OCI-LY7 (cell line): ENCODE measurements at regions not wholly inside any gene's neighbourhood (a gene's known extent, or its start where the extent isn't known, plus 50 kb on each side); places are given as distances from the start of the nearest gene placed in this dataset.

Experiments
- BruUV-seq: library from RNA; stranded (reverse); fragments of 400-500 nt; replicated peaks from 2 replicates; lab custom pipeline; 2021; lab: Mats Ljungman, UMichigan
- CTCF ChIA-PET: fragments of 300-600 bp; sonication (Branson Sonifier 250); formaldehyde crosslinking; loops from one replicate; lab custom pipeline; 2022; ENCODE audit warnings: antibody characterized with exemption; ENCODE audit not compliant: unreplicated experiment; lab: Charles Lee
- POLR2A ChIA-PET: fragments of 300-600 bp; sonication (Branson Sonifier 250); formaldehyde crosslinking; loops from one replicate; lab custom pipeline; 2022; ENCODE audit warnings: antibody characterized with exemption; lab: Charles Lee
- DNase-seq: peaks from one replicate; pipeline ENCODE4 v3.0.0-alpha.2; 2015; ENCODE audit warnings: low spot score
- H2AFZ ChIP-seq: fragments of 200-600 bp; sonication (generic), shearing (Covaris generic); 2 replicates; pipeline ENCODE4 v1.6.1; 2014; ENCODE audit warnings: mild to moderate bottlenecking, antibody characterized with exemption, low read length, moderate library complexity
- H3K27ac ChIP-seq: fragments of 200-600 bp; sonication (generic); 2 replicates; pipeline ENCODE4 v1.5.1; 2014; ENCODE audit warnings: mixed run types, low read depth, mild to moderate bottlenecking, moderate library complexity, low read length, inconsistent platforms; ENCODE audit not compliant: poor library complexity, severe bottlenecking
- H3K36me3 ChIP-seq: fragments of 200-600 bp; sonication (generic); 2 replicates; pipeline ENCODE4 v1.6.1; 2014; ENCODE audit warnings: mild to moderate bottlenecking, antibody characterized with exemption, low read length, moderate library complexity, mixed read lengths; ENCODE audit not compliant: insufficient read depth
- H3K4me1 ChIP-seq: fragments of 200-600 bp; sonication (generic); 2 replicates; pipeline ENCODE4 v1.5.1; 2014; ENCODE audit warnings: mild to moderate bottlenecking, low read length; ENCODE audit not compliant: insufficient read depth, poor library complexity, severe bottlenecking
- H3K4me2 ChIP-seq: fragments of 200-600 bp; sonication (generic); 2 replicates; pipeline ENCODE4 v1.6.1; 2014; ENCODE audit warnings: mild to moderate bottlenecking, low read length
- H3K4me3 ChIP-seq: fragments of 200-600 bp; sonication (generic); 2 replicates; pipeline ENCODE4 v1.5.1; 2014; ENCODE audit warnings: mild to moderate bottlenecking, low read depth, low read length; ENCODE audit not compliant: poor library complexity, severe bottlenecking
- H3K79me2 ChIP-seq: fragments of 200-600 bp; sonication (generic); 2 replicates; pipeline ENCODE4 v1.6.1; 2016; ENCODE audit warnings: low read depth, mild to moderate bottlenecking, low read length, moderate library complexity, mixed read lengths; ENCODE audit not compliant: insufficient read depth
- H3K9me2 ChIP-seq: fragments of 200-600 bp; sonication (generic); 2 replicates; pipeline ENCODE4 v1.6.1; 2016; ENCODE audit warnings: mild to moderate bottlenecking, low read length, mixed read lengths; ENCODE audit not compliant: insufficient read depth
- H3K9me3 ChIP-seq: fragments of 200-600 bp; sonication (generic); 2 replicates; pipeline ENCODE4 v1.6.1; 2014; ENCODE audit warnings: mild to moderate bottlenecking, mixed run types, low read length, mixed read lengths
- H4K20me1 ChIP-seq: fragments of 200-600 bp; sonication (generic); 2 replicates; pipeline ENCODE4 v1.6.1; 2014; ENCODE audit warnings: mild to moderate bottlenecking, antibody characterized with exemption, low read length, moderate library complexity, mixed read lengths; ENCODE audit not compliant: insufficient read depth
- EZH2phosphoT487 ChIP-seq: fragments of 200-600 bp; sonication (generic); IDR thresholded peaks from 2 replicates; pipeline ENCODE4 v1.6.1; 2018; ENCODE audit warnings: low read depth, borderline replicate concordance, mild to moderate bottlenecking, mixed run types, antibody characterized with exemption, low read length, moderate library complexity, mixed read lengths
- intact Hi-C: fragments of 100-400 bp; cut with micrococcal nuclease; formaldehyde crosslinking; loops from one replicate; pipeline ENCODE4 v1.10.0; 2022; ENCODE audit not compliant: unreplicated experiment
- TF ChIP-seq, protein P1 (sequence below): fragments of 200-600 bp; sonication (generic); conservative IDR thresholded peaks from 2 replicates; pipeline ENCODE4 v1.5.1; 2014; ENCODE audit warnings: mild to moderate bottlenecking, antibody characterized with exemption, low read length, moderate library complexity, mixed read lengths

DNA sequence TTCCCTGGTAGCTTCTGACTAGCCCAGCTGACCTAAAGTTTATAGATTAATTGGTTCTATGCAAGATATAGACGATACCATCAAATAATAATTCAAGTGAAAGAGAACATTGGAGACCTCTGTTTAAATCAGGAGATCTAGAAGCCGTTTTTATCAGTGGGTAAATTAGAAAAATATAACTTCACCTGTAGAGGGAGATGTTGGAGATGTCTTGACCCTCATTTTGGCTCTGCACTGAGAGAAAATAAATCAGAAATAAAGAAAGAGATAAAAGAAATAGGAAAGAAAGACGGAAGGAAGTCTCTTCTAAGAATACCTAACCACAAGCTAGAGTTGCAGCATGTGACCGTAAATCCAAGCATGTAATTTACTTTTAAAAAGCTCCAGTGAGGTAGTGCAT is 684.5 kb downstream of the C12orf50 start:
- Histone ChIP-seq H2AFZ (no peak overlapping the region), H3K9me2 (no peaks in the 10 kb centered on the region), H3K27ac (no peak overlapping the region), H3K4me1 (no peaks in the 10 kb centered on the region), H3K79me2 (no peaks in the 10 kb centered on the region), H3K4me3 (no peak overlapping the region), H3K9me3 (no peaks in the 10 kb centered on the region), H4K20me1 (no peaks in the 10 kb centered on the region), H3K4me2 (no peak overlapping the region), H3K36me3 (no peaks in the 10 kb centered on the region)
- ChIA-PET POLR2A (interaction anchor here (0.8 to 1.3 kb wide), 2 partner anchors 12 to 19 kb away, joined by 3 read pairs; no protein-coding TSS in a partner anchor), CTCF (no interaction called here)
- no peak for DNase-seq
- no TSS peak for BruUV-seq
- intact Hi-C loops: no loop called here
- TF ChIP-seq EZH2phosphoT487: no peak
- TF ChIP-seq, protein P1, sequence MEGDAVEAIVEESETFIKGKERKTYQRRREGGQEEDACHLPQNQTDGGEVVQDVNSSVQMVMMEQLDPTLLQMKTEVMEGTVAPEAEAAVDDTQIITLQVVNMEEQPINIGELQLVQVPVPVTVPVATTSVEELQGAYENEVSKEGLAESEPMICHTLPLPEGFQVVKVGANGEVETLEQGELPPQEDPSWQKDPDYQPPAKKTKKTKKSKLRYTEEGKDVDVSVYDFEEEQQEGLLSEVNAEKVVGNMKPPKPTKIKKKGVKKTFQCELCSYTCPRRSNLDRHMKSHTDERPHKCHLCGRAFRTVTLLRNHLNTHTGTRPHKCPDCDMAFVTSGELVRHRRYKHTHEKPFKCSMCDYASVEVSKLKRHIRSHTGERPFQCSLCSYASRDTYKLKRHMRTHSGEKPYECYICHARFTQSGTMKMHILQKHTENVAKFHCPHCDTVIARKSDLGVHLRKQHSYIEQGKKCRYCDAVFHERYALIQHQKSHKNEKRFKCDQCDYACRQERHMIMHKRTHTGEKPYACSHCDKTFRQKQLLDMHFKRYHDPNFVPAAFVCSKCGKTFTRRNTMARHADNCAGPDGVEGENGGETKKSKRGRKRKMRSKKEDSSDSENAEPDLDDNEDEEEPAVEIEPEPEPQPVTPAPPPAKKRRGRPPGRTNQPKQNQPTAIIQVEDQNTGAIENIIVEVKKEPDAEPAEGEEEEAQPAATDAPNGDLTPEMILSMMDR: peak; percentile 28; the same call in 1 of the 2 replicates

DNA sequence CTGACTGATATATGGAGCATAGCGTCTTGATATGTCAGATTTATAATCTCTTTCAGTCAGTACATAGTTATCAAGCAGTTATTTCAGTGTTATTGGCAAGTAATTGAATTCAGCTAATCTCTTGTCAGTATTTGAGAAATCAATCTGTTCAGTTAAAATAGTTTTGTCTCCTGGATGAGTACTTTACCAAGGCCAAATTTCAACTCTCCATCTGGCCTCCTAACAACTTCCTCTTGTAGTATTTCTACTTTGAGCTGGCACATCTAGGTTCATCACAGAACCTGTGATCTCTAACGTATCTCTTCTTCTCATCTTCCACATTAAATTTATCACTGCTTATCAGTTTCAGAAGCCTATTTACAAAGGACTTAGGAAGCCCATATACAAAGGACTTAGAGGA is 690.5 kb downstream of the C12orf50 start:
- Histone ChIP-seq H3K4me3 (no peak overlapping the region), H2AFZ (no peak overlapping the region), H3K36me3 (no peaks in the 10 kb centered on the region), H3K4me2 (no peak overlapping the region), H3K9me3 (no peaks in the 10 kb centered on the region), H3K9me2 (no peaks in the 10 kb centered on the region), H3K4me1 (no peaks in the 10 kb centered on the region), H4K20me1 (no peaks in the 10 kb centered on the region), H3K27ac (no peak overlapping the region), H3K79me2 (no peaks in the 10 kb centered on the region)
- no peak for TF ChIP-seq EZH2phosphoT487
- TF ChIP-seq, protein P1: no peak
- BruUV-seq: no TSS peak
- intact Hi-C loops: no loop called here
- DNase-seq: no peak
- ChIA-PET CTCF (no interaction called here), POLR2A (no interaction called here)

DNA sequence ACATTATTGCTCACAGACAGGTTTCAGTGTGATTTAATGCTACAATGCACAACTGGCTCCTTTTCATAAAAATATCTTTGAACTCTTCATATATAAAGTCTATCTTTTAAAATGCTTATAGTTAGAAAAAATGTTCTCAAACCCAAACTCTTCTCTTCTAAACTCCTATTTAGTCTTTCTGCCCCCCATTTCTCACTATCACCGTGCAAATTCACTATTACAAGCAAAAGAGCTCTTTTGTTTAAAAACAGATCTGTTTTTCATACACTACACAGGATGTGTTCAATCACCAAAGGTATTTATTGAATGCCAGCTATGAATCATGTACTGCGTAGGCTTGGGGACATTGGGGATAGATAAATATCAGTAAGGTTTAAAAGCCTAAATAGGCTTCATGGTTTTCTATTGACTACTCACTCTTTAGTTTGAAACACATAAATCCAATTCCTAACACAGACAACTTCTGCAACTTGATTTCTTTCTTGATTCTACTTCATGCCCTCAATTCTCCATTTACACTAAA is 692.3 kb downstream of the C12orf50 start:
- Histone ChIP-seq H3K4me2 (no peak overlapping the region), H2AFZ (no peak overlapping the region), H3K9me2 (no peaks in the 10 kb centered on the region), H3K4me3 (no peak overlapping the region), H3K36me3 (no peaks in the 10 kb centered on the region), H3K79me2 (no peaks in the 10 kb centered on the region), H4K20me1 (no peaks in the 10 kb centered on the region), H3K9me3 (no peaks in the 10 kb centered on the region), H3K27ac (no peak overlapping the region), H3K4me1 (no peaks in the 10 kb centered on the region)
- intact Hi-C loops: no loop called here
- ChIA-PET POLR2A (no interaction called here), CTCF (no interaction called here)
- TF ChIP-seq, protein P1: no peak
- TF ChIP-seq EZH2phosphoT487: no peak
- no peak for DNase-seq
- no TSS peak for BruUV-seq
